HTR-8/SVneo (cell line): ENCODE measurements at regions not wholly inside any gene's neighbourhood (a gene's known extent, or its start where the extent isn't known, plus 50 kb on each side); places are given as distances from the start of the nearest gene placed in this dataset.
"Not testable (repeated sequence)": the region's sequence is repeated elsewhere in the genome, so short reads cannot be mapped to it uniquely, and the experiment has no call there.

ENCODE experiments used
- DNase-seq: peaks from one replicate; pipeline ENCODE4 v3.0.0; 2011; ENCODE audit warnings: low spot score, mixed read lengths; ENCODE audit not compliant: insufficient read length
- FAIRE-seq: peaks from 2 replicates; lab custom pipeline; 2011; peaks lifted over from hg19 to GRCh38; lab: Jason Lieb, UNC

DNA sequence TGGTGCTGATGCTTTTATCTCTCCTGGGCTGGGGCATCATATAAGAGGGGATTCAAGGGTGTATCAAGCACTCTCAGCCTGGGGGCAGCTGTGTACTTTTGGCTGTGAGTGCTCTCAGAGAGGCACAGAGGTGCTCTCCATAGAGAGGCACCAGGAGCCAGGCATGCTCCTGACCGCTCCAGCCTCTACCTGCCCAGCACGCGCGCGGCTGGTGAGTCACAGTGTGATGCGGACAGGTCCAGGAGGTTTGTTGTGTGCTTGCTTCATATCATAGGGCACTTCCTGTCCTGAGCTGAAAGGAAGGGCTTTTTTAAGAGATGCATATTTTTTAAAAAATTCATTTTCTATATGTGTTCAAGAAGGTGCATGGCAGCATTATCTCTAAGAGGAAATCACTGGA is 93.6 kb upstream of the BCAR3 start:
- no peak for FAIRE-seq
- no peak for DNase-seq

GRCh38 chr1:93774707-93775106 is 93.1 kb upstream of the BCAR3 start:
- FAIRE-seq (no peak), DNase-seq (no peak)

DNA sequence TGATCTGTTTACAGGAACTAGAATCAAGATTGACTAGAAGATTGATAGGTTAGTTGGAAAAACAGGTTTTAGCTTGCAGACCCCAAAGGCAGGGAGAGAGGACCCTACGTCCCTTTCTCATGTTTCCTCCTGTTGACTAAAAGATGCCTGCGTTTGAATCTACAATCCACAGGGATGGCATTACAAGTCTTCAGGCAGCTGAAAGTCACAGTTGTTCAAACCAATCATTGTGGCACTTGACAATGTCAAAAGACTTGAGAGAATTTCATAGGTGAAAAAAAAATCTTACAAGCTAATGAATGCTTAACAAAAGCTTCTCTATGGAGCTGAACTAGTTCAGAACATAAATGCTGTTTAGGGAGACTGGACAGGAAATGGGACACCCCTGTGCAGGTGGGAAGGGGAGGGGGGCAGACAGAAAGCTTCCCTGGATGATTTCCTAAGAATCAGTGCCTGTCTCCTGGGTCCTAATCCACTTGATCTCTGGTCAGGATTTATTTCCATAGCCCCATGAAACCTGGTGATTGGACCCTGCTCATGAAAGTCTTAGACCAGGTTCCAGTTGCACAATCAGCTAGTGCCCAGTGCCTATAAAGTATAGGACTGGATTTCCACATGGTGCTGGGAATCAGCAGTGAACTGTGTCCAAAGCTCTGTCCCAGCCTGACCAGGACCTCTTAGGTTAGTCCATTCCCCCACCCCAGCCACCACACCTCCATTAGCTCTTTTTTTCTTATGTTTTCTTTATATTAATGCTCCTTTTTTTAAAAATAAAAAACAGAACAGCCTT is 91.6 kb upstream of the BCAR3 start:
- no peak for FAIRE-seq
- DNase-seq: no peak

DNA sequence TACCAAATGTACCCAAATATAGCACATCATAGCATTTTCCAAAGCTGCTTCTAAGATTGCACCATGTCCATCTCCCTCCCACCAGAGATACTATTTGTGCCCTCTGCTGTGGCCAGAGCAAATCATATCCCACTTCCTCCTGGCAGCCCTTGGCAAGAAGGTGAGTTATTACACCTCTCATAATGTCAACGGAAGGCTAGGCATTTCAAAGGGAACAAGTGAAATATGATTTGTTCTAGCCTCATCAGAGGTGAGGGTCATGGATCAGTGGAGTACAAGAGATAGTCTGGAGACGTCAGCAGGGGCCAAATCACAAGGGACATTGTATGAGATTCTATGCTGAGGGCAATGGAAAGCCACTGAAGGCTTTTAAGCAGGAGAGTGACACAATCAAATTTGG is 90.2 kb upstream of the BCAR3 start:
- DNase-seq: no peak
- FAIRE-seq: no peak

- FAIRE-seq (no peak), DNase-seq (no peak)
These were observed 89.0 kb upstream of the BCAR3 start for GRCh38 chr1:93770640-93771039.

- no peak for FAIRE-seq
These were observed 88.1 kb upstream of the BCAR3 start for GRCh38 chr1:93769777-93770176.

GRCh38 chr1:93768380-93768863 is 86.8 kb upstream of the BCAR3 start:
- no peak for FAIRE-seq
- DNase-seq: no peak

More at GRCh38 chr1:93769777-93770176, 88.1 kb upstream of the BCAR3 start:
- no peak for DNase-seq

- DNase-seq (no peak), FAIRE-seq (no peak)
These were observed 84.8 kb upstream of the BCAR3 start for GRCh38 chr1:93766451-93766850.

DNA sequence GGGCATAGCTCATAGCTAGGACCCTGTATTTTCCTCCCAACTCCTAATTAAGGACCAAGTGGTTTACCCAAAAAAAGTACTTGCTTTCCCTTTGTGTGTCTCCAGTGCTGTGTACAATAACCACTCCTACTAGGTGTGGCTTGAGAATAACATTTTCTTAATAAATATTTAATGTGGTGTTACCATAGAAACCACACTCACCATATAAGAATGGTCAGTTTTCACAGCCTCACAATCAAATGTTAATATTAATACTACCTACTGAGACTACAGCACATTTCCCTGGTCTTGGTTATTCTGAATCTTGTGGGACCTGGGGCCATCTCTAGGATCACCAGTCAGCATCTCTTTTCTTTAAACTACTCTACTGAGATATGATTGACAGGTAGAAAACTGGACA is 83.5 kb upstream of the BCAR3 start:
- no peak for FAIRE-seq
- no peak for DNase-seq

GRCh38 chr1:93764366-93764750 is 82.7 kb upstream of the BCAR3 start:
- DNase-seq (no peak), FAIRE-seq (no peak)

GRCh38 chr1:93763704-93764365 is 82.2 kb upstream of the BCAR3 start:
- DNase-seq: no peak
- no peak for FAIRE-seq

GRCh38 chr1:93758842-93759515 is 77.3 kb upstream of the BCAR3 start:
- no peak for FAIRE-seq
- no peak for DNase-seq

GRCh38 chr1:93757256-93758036 is 75.8 kb upstream of the BCAR3 start:
- FAIRE-seq: no peak
- no peak for DNase-seq

DNA sequence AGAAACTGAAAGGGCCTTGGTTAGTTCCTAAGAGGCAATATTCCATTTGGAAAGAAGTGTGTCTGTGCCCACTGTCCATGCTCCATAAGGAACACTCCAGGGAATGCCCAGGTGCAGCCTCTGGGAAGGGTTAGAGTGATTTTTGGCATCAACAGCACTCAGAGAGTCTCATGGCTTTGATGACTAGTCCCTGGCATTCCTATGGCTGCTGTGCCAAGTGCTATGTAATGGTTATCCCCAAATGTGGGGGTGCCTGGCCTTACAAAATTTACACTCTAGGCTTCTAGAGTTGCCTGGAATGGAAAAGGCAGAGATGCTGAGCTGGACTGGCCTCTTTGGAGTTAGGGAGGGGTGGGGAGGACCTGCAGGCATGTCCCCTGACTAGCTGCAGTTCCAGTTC is 75.0 kb upstream of the BCAR3 start:
- DNase-seq: no peak
- no peak for FAIRE-seq

DNA sequence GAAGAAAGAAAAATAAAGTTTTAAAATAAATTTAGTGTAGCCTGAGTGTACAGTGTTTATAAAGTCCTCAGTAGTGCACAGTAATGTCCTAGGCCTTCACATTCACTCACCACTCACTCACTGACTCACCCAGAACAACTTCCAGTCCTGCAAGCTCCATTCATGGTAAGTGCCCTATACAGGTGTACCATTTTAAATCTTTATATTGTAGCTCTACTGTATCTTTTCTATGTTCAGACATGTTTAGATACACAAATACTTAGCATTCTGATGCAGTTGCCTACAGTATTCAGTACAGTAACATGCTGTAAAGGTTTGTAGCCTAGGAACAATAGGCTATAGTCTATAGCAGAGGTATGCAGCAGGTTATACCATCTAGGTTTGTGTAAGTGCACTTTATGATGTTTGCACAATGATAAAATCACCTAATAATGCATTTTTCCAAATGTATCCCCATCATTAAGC is 73.6 kb upstream of the BCAR3 start:
- FAIRE-seq, DNase-seq: not testable (repeated sequence)

DNA sequence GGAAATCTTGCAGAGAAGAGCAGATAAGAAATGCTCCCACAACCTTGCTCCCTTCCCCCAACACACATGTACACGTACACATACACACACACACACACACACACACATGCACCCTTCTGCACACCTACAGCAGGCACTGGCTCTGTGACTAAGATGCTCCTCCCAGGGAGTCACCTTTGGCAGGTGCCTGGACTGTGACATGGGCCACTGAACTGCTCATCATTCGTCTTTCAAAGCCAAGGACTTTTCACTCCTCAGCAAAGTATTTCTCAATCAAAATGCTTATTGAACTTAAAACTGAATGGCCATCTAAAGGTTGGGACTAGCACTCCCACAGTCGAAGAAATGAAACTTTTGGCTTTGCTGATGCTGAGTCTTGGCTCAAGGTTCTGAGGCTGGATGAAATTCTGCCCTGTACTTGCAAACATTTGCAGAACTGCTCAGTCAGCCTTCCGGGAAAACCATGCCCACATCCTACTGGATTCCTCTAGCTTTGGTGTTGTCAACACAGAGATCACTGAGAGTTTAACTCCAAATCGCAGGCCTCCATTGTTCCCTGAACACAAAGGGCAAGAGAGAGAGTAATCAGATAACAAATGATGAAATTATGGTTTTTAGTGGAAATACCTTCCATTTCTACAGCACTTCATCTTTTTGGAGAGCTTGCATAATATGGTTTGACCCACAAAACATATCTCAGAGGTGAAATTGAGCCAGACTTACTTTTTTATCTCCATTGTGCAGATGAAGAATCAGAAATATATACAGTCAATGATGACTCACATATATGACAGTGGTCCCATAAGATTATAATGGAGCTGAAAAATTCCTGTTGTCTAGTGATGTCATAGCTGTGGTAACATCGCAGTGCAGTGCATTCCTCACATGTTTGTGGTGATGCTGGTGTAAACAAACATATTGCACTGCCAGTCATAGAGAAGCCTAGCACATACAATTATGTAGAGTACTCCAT is 72.4 kb upstream of the BCAR3 start:
- DNase-seq (peak; percentile 44), FAIRE-seq (peak; percentile 82)

GRCh38 chr1:93751377-93752250 is 70.0 kb upstream of the BCAR3 start:
- no peak for FAIRE-seq
- DNase-seq: no peak

GRCh38 chr1:93750955-93751354 is 69.3 kb upstream of the BCAR3 start:
- FAIRE-seq: no peak
- no peak for DNase-seq
